GM12891 (cell line): ENCODE measurements at regions not wholly inside any gene's neighbourhood (a gene's known extent, or its start where the extent isn't known, plus 50 kb on each side); places are given as distances from the start of the nearest gene placed in this dataset.

Experiments used
- PAX5 ChIP-seq: IDR thresholded peaks from 2 replicates; pipeline ENCODE4 v1.6.1; 2011; ENCODE audit warnings: low read length, moderate library complexity, mild to moderate bottlenecking; ENCODE audit not compliant: insufficient read depth, severe bottlenecking
- POLR2A ChIP-seq: IDR thresholded peaks from 2 replicates; pipeline ENCODE4 v1.6.1; 2011; ENCODE audit warnings: low read depth, low read length, control low read depth
- POLR2AphosphoS5 ChIP-seq: IDR thresholded peaks from 2 replicates; pipeline ENCODE4 v1.6.1; 2011; ENCODE audit warnings: low read depth, low read length, control low read depth
- SPI1 ChIP-seq: IDR thresholded peaks from 2 replicates; pipeline ENCODE4 v1.6.1; 2011; ENCODE audit warnings: low read depth, low read length, control low read depth
- TAF1 ChIP-seq: IDR thresholded peaks from 2 replicates; pipeline ENCODE4 v1.6.1; 2011; ENCODE audit warnings: low read depth, low read length, control low read depth

- TF ChIP-seq POLR2A (no peak), POLR2AphosphoS5 (no peak), TAF1 (no peak), SPI1 (no peak), PAX5 (no peak)
Measured at GRCh38 chr14:87084908-87085307, 908.1 kb downstream of the GALC start.
